ENCODE measurements at regions not wholly inside any gene's neighbourhood (a gene's known extent, or its start where the extent isn't known, plus 50 kb on each side); places are given as distances from the start of the nearest gene placed in this dataset.

GRCh38 chr13:63139277-63139676 is 1723.6 kb upstream of the PCDH20 start:
- TF ChIP-seq CTCF (IDR thresholded peaks at IDR 0.05) = no peak
- no peak for TF ChIP-seq POLR2A (IDR thresholded peaks at IDR 0.05)

All from prostate gland (tissue), 2 donors.